Spleen (tissue), 11 donors: ENCODE measurements at regions not wholly inside any gene's neighbourhood (a gene's known extent, or its start where the extent isn't known, plus 50 kb on each side); places are given as distances from the start of the nearest gene placed in this dataset.
A peak's percentile ranks its signal among the peaks of the same experiment; 100 is the strongest.

Source experiments
- DNase-seq: peaks from one replicate; pipeline ENCODE4 v3.0.0-alpha.2; 2020
- H3K27ac ChIP-seq, 8 donors: fragments of 200-600 bp; sonication (generic) in 7 of 8; 1 replicate in 4 of 8; 2 replicates in 4 of 8; pipeline versions ENCODE4 v1.5.0 to v1.8.0; 2016 to 2021; ENCODE audit warnings: inconsistent platforms in 4 of 8, mild to moderate bottlenecking in 4 of 8, moderate library complexity in 1 of 8
- H3K27me3 ChIP-seq, 7 donors: fragments of 200-600 bp; sonication (generic) in 6 of 7; replicated peaks in 1 of 7; 1 replicate in 4 of 7; 2 replicates in 3 of 7; pipeline versions ENCODE4 v1.5.0 to v1.8.0; 2016 to 2021; ENCODE audit warnings: inconsistent platforms in 3 of 7, mild to moderate bottlenecking in 1 of 7
- H3K36me3 ChIP-seq, 6 donors: fragments of 200-600 bp; sonication (generic) in 5 of 6; 1 replicate in 4 of 6; 2 replicates in 2 of 6; pipeline versions ENCODE4 v1.5.0 to v1.8.0; 2016 to 2021; ENCODE audit warnings: inconsistent platforms in 2 of 6
- H3K4me1 ChIP-seq, 6 donors: fragments of 200-600 bp; sonication (generic) in 5 of 6; 1 replicate in 3 of 6; 2 replicates in 3 of 6; pipeline versions ENCODE4 v1.5.0 to v1.8.0; 2016 to 2021; ENCODE audit warnings: inconsistent platforms in 3 of 6
- H3K4me3 ChIP-seq, 8 donors: fragments of 200-600 bp; sonication (generic) in 7 of 8; 1 replicate in 4 of 8; 2 replicates in 4 of 8; pipeline versions ENCODE4 v1.5.0 to v1.8.0; 2016 to 2021; ENCODE audit warnings: inconsistent platforms in 4 of 8, mild to moderate bottlenecking in 4 of 8, moderate library complexity in 2 of 8
- H3K9me3 ChIP-seq, 8 donors: fragments of 200-600 bp; sonication (generic) in 7 of 8; 1 replicate in 4 of 8; 2 replicates in 4 of 8; pipeline versions ENCODE4 v1.5.0 to v1.8.0; 2016 to 2021; ENCODE audit warnings: inconsistent platforms in 4 of 8
- CTCF ChIP-seq, 11 experiments: fragments of 200-600 bp in 7 of 11; fragments of 450-650 bp in 4 of 11; sonication (generic) in 4 of 11; IDR thresholded peaks in 8 of 11; conservative IDR thresholded peaks in 3 of 11; 1 replicate in 7 of 11; 2 replicates in 4 of 11; pipeline versions ENCODE4 v1.4.0 to v1.8.0; 2016 to 2021; ENCODE audit warnings: antibody characterized with exemption in 11 of 11, inconsistent platforms in 4 of 11, mild to moderate bottlenecking in 1 of 11
- POLR2A ChIP-seq, 3 donors: fragments of 450-650 bp; IDR thresholded peaks; one replicate each; pipeline ENCODE4 v1.5.1; 2017; ENCODE audit warnings: antibody characterized with exemption in 3 of 3, mild to moderate bottlenecking in 1 of 3
- POLR2AphosphoS5 ChIP-seq, 3 donors: sonication (generic); formaldehyde crosslinking; IDR thresholded peaks; one replicate each; pipeline ENCODE4 v1.5.1; 2017; ENCODE audit warnings: antibody characterized with exemption in 3 of 3
- WGBS, 5 donors: extraction: QIAGEN DNeasy Blood & Tissue Kit in 3 of 5; methylation state at CpG; one replicate each; pipeline versions ENCODE4 v1.1.5 to v1.1.7; 2013 to 2018; 5-methylcytosine and 5-hydroxymethylcytosine counted together
- intact Hi-C: fragments of 100-400 bp; cut with DNase I; formaldehyde crosslinking; loops from one replicate; pipeline ENCODE4 v1.15.0; 2023; ENCODE audit warnings: low total_unique reads
- donor health status: healthy with polysubstance abuse.
- donor health status: DM: no; HTN: no; CAD: no; lungs with moderate emphysema.
- donor health status: DM: no; HTN: no; CAD: no.
- donor health status: Bipolar disorder and iron deficiency.
- donor health status: healthy.
- donor health status: DM: no; HTN: no; CAD: no.
- donor health status: DM: yes; HTN: yes; CAD: no.

GRCh38 chr6:14369717-14370116 is 252.1 kb downstream of the CD83 start:
- Histone ChIP-seq H3K4me3 (no peak overlapping the region), H3K27me3 (no peaks in the 10 kb centered on the region), H3K4me1 (peaks cover 0 to 25% (median 18%) of the 10 kb centered on the region in 6 donors), H3K9me3 (no peaks in the 10 kb centered on the region), H3K36me3 (no peaks in the 10 kb centered on the region), H3K27ac (no peak overlapping the region)
- DNase-seq = no peak
- intact Hi-C loops = no loop called here
- TF ChIP-seq CTCF (IDR thresholded peaks at IDR 0.05 in 8 of 11, conservative IDR thresholded peaks at IDR 0.05 in 3 of 11) (no peak), POLR2AphosphoS5 (IDR thresholded peaks at IDR 0.05) (no peak), POLR2A (IDR thresholded peaks at IDR 0.05) (no peak)
- 67 to 78% (median 76%) methylated on average over 3 of the region's 3 CpGs for WGBS, 5 donors

- no peaks in the 10 kb centered on the region for H3K9me3 ChIP-seq
- DNase-seq = no peak
- intact Hi-C loops = no loop called here
- peaks cover 0 to 35% (median 20%) of the 10 kb centered on the region in 6 donors for H3K4me1 ChIP-seq
- H3K36me3 ChIP-seq = no peaks in the 10 kb centered on the region
- H3K27me3 ChIP-seq = no peaks in the 10 kb centered on the region
- H3K27ac ChIP-seq = peak overlapping the region in 1 of 8 donors; percentile 11
- 48 to 62% (median 52%) methylated on average over 3 of the region's 3 CpGs for WGBS, 5 donors
- H3K4me3 ChIP-seq = no peak overlapping the region
- TF ChIP-seq POLR2AphosphoS5 (IDR thresholded peaks at IDR 0.05) (no peak), CTCF (IDR thresholded peaks at IDR 0.05 in 8 of 11, conservative IDR thresholded peaks at IDR 0.05 in 3 of 11) (peak in 1 of 11 experiments; percentile 13), POLR2A (IDR thresholded peaks at IDR 0.05) (no peak)
Measured at GRCh38 chr6:14371530-14371929, 254.0 kb downstream of the CD83 start.

- Histone ChIP-seq H3K27me3 (no peaks in the 10 kb centered on the region), H3K4me3 (no peak overlapping the region), H3K36me3 (no peaks in the 10 kb centered on the region), H3K27ac (no peak overlapping the region), H3K9me3 (no peaks in the 10 kb centered on the region), H3K4me1 (peaks cover 0 to 36% (median 20%) of the 10 kb centered on the region in 6 donors)
- WGBS, 5 donors = 47 to 61% (median 58%) methylated on average over 7 of the region's 7 CpGs
- DNase-seq = no peak
- TF ChIP-seq POLR2A (IDR thresholded peaks at IDR 0.05) (no peak), POLR2AphosphoS5 (IDR thresholded peaks at IDR 0.05) (no peak)
- intact Hi-C loops = no loop called here
Measured at GRCh38 chr6:14372734-14373489, 255.3 kb downstream of the CD83 start.

- no peak for TF ChIP-seq POLR2AphosphoS5 (IDR thresholded peaks at IDR 0.05)
- intact Hi-C loops = no loop called here
- Histone ChIP-seq H3K36me3 (no peaks in the 10 kb centered on the region), H3K27me3 (no peaks in the 10 kb centered on the region), H3K9me3 (no peaks in the 10 kb centered on the region), H3K4me1 (peaks cover 0 to 36% (median 20%) of the 10 kb centered on the region in 6 donors), H3K27ac (no peak overlapping the region), H3K4me3 (no peak overlapping the region)
- no peak for DNase-seq
- WGBS, 5 donors = 73 to 84% (median 79%) methylated on average over 7 of the region's 7 CpGs
Measured at GRCh38 chr6:14373648-14374437, 256.3 kb downstream of the CD83 start.

GRCh38 chr6:14375930-14376329 is 258.4 kb downstream of the CD83 start:
- TF ChIP-seq CTCF (IDR thresholded peaks at IDR 0.05 in 8 of 11, conservative IDR thresholded peaks at IDR 0.05 in 3 of 11) (no peak), POLR2AphosphoS5 (IDR thresholded peaks at IDR 0.05) (no peak), POLR2A (IDR thresholded peaks at IDR 0.05) (no peak)
- Histone ChIP-seq H3K4me1 (peaks cover 0 to 43% (median 20%) of the 10 kb centered on the region in 6 donors), H3K9me3 (no peaks in the 10 kb centered on the region), H3K27me3 (no peaks in the 10 kb centered on the region), H3K36me3 (no peaks in the 10 kb centered on the region), H3K27ac (no peak overlapping the region), H3K4me3 (no peak overlapping the region)
- 11 to 36% (median 31%) methylated on average over 1 of the region's 1 CpG for WGBS, 5 donors
- intact Hi-C loops = no loop called here
- DNase-seq = no peak
